PC-9 (cell line): ENCODE measurements at regions not wholly inside any gene's neighbourhood (a gene's known extent, or its start where the extent isn't known, plus 50 kb on each side); places are given as distances from the start of the nearest gene placed in this dataset.

Source experiments
- CTCF ChIP-seq: fragments of 200-600 bp; sonication (generic); conservative IDR thresholded peaks from 2 replicates; pipeline ENCODE4 v1.6.1; 2017; ENCODE audit warnings: mixed run types, antibody characterized with exemption, mild to moderate bottlenecking, moderate library complexity
- EZH2 ChIP-seq: fragments of 200-600 bp; sonication (generic); IDR thresholded peaks from 2 replicates; pipeline ENCODE4 v1.8.0; 2017; ENCODE audit warnings: antibody characterized with exemption, low read depth

DNA sequence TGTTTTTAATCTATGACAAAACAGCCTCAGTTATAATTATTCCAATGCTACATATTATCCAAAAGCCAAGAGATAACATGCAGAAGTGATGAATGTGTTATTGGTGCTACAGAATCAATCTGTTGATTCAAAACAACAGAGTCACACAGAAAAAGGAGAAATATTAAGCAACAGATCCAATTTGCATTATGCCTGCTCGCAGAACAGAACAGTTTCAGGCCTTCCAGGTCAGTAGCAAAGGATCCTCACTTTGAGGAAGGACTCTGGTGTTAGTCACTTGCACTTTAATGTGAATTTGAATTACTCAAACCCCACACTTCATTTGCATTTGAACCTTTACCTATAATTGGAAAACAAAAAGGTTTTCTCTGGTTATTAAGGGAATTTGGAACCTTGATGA is 198.6 kb upstream of the NT5E start:
- TF ChIP-seq CTCF (no peak), EZH2 (no peak)
